Panc1 (cell line): ENCODE measurements at regions not wholly inside any gene's neighbourhood (a gene's known extent, or its start where the extent isn't known, plus 50 kb on each side); places are given as distances from the start of the nearest gene placed in this dataset.

Experiments
- ATAC-seq: fragments of 200-7000 bp; cut with Tn5 transposase; 2 replicates; pipeline ENCODE4 v1.9.1; 2020; ENCODE audit warnings: mild to moderate bottlenecking, moderate library complexity
- BruUV-seq: library from RNA; stranded (reverse); fragments of 400-500 nt; replicated peaks from 2 replicates; lab custom pipeline; 2021; lab: Mats Ljungman, UMichigan
- CTCF ChIA-PET: fragments of 300-600 bp; sonication (Branson Sonifier 250); formaldehyde crosslinking; loops from one replicate; lab custom pipeline; 2022; ENCODE audit warnings: antibody characterized with exemption; lab: Charles Lee
- POLR2A ChIA-PET: fragments of 300-600 bp; sonication (Branson Sonifier 250); formaldehyde crosslinking; loops from one replicate; lab custom pipeline; 2022; ENCODE audit warnings: antibody characterized with exemption; lab: Charles Lee
- DNase-seq: peaks from one replicate; pipeline ENCODE4 v3.0.0-alpha.2; 2010; ENCODE audit warnings: low read depth, low spot score
- H3K27ac ChIP-seq: 2 replicates; pipeline ENCODE4 v1.5.1; 2011; ENCODE audit warnings: mild to moderate bottlenecking, low read length, inconsistent platforms
- H3K27me3 ChIP-seq: fragments of 200-500 bp; sonication (Bioruptor generic); 2 replicates; pipeline ENCODE4 v1.6.0; 2014; ENCODE audit warnings: low read length, inconsistent platforms; ENCODE audit not compliant: control insufficient read depth, insufficient read depth
- H3K36me3 ChIP-seq: fragments of 200-500 bp; sonication (Bioruptor generic); 2 replicates; pipeline ENCODE4 v1.5.1; 2014; ENCODE audit warnings: inconsistent platforms, mild to moderate bottlenecking, low read length, moderate library complexity; ENCODE audit not compliant: control insufficient read depth, insufficient read depth
- H3K4me1 ChIP-seq: 2 replicates; pipeline ENCODE4 v1.5.1; 2011; ENCODE audit warnings: inconsistent platforms, mild to moderate bottlenecking, low read length, moderate library complexity; ENCODE audit not compliant: control insufficient read depth, insufficient read depth
- H3K4me3 ChIP-seq, 2 experiments: 2 replicates each; pipeline ENCODE4 v1.5.1; 2011 to 2012; ENCODE audit warnings: low read depth in 2 of 2, low read length in 2 of 2, mild to moderate bottlenecking in 2 of 2, inconsistent platforms in 1 of 2, moderate library complexity in 1 of 2
- H3K9me3 ChIP-seq: fragments of 200-500 bp; sonication (Bioruptor generic); 2 replicates; pipeline ENCODE4 v1.5.1; 2014; ENCODE audit warnings: low read depth, mild to moderate bottlenecking, inconsistent platforms, low read length, moderate library complexity; ENCODE audit not compliant: control insufficient read depth, insufficient read depth
- POLR2AphosphoS5 ChIP-seq: IDR thresholded peaks from 2 replicates; pipeline ENCODE4 v1.6.1; 2012; ENCODE audit warnings: mild to moderate bottlenecking, low read depth, low read length, moderate library complexity
- SIN3A ChIP-seq: IDR thresholded peaks from 2 replicates; pipeline ENCODE4 v1.6.1; 2012; ENCODE audit warnings: low read depth, mild to moderate bottlenecking, low read length, moderate library complexity, borderline replicate concordance; ENCODE audit not compliant: insufficient read depth
- TCF7L2 ChIP-seq: IDR thresholded peaks from 2 replicates; pipeline ENCODE4 v1.6.1; 2011; ENCODE audit warnings: mild to moderate bottlenecking, low read depth, low read length, inconsistent platforms
- in situ Hi-C: cut with HindIII; loops from 2 replicates; pipeline ENCODE4 v1.10.0; 2016; ENCODE audit warnings: low sequenced_read_pairs, low pct_unique_long_range_greater_than_20kb
- intact Hi-C: fragments of 100-400 bp; cut with micrococcal nuclease; formaldehyde crosslinking; loops from one replicate; pipeline ENCODE4 v1.10.0; 2022; ENCODE audit not compliant: unreplicated experiment
- TF ChIP-seq, protein P1 (sequence below): fragments of 450-650 bp; IDR thresholded peaks from 2 replicates; pipeline ENCODE4 v1.5.1; 2017; ENCODE audit warnings: mild to moderate bottlenecking
- TF ChIP-seq, protein P2 (sequence below), 2 experiments: IDR thresholded peaks; 2 replicates each; pipeline ENCODE4 v1.6.1; 2011 to 2012; ENCODE audit warnings: low read depth in 2 of 2, control low read depth in 1 of 2, low read length in 1 of 2, mild to moderate bottlenecking in 1 of 2, moderate library complexity in 1 of 2; ENCODE audit not compliant: insufficient read depth in 1 of 2

- no TSS peak for BruUV-seq
- Histone ChIP-seq H3K27ac (no peak overlapping the region), H3K4me3 (no peak overlapping the region), H3K36me3 (no peaks in the 10 kb centered on the region), H3K4me1 (no peaks in the 10 kb centered on the region), H3K9me3 (no peaks in the 10 kb centered on the region), H3K27me3 (no peaks in the 10 kb centered on the region)
- in situ Hi-C loops: no loop called here
- DNase-seq (no peak), ATAC-seq (no peak)
- POLR2A ChIA-PET: no interaction called here
- CTCF ChIA-PET: no interaction called here
- TF ChIP-seq, protein P1, sequence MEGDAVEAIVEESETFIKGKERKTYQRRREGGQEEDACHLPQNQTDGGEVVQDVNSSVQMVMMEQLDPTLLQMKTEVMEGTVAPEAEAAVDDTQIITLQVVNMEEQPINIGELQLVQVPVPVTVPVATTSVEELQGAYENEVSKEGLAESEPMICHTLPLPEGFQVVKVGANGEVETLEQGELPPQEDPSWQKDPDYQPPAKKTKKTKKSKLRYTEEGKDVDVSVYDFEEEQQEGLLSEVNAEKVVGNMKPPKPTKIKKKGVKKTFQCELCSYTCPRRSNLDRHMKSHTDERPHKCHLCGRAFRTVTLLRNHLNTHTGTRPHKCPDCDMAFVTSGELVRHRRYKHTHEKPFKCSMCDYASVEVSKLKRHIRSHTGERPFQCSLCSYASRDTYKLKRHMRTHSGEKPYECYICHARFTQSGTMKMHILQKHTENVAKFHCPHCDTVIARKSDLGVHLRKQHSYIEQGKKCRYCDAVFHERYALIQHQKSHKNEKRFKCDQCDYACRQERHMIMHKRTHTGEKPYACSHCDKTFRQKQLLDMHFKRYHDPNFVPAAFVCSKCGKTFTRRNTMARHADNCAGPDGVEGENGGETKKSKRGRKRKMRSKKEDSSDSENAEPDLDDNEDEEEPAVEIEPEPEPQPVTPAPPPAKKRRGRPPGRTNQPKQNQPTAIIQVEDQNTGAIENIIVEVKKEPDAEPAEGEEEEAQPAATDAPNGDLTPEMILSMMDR: no peak
- TF ChIP-seq SIN3A: no peak
- TF ChIP-seq, protein P2, sequence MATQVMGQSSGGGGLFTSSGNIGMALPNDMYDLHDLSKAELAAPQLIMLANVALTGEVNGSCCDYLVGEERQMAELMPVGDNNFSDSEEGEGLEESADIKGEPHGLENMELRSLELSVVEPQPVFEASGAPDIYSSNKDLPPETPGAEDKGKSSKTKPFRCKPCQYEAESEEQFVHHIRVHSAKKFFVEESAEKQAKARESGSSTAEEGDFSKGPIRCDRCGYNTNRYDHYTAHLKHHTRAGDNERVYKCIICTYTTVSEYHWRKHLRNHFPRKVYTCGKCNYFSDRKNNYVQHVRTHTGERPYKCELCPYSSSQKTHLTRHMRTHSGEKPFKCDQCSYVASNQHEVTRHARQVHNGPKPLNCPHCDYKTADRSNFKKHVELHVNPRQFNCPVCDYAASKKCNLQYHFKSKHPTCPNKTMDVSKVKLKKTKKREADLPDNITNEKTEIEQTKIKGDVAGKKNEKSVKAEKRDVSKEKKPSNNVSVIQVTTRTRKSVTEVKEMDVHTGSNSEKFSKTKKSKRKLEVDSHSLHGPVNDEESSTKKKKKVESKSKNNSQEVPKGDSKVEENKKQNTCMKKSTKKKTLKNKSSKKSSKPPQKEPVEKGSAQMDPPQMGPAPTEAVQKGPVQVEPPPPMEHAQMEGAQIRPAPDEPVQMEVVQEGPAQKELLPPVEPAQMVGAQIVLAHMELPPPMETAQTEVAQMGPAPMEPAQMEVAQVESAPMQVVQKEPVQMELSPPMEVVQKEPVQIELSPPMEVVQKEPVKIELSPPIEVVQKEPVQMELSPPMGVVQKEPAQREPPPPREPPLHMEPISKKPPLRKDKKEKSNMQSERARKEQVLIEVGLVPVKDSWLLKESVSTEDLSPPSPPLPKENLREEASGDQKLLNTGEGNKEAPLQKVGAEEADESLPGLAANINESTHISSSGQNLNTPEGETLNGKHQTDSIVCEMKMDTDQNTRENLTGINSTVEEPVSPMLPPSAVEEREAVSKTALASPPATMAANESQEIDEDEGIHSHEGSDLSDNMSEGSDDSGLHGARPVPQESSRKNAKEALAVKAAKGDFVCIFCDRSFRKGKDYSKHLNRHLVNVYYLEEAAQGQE (IDR thresholded peaks at IDR 0.05; ENCODE audit: insufficient read depth in 1 of 2, low read depth in 2 of 2, low read length in 1 of 2): no peak
- no peak for TF ChIP-seq TCF7L2
- TF ChIP-seq POLR2AphosphoS5: no peak
- intact Hi-C loops: no loop called here
Observed at GRCh38 chr5:121744577-121744976, 107.1 kb upstream of the FTMT start.

- no peaks in the 10 kb centered on the region for H3K9me3 ChIP-seq
- ATAC-seq (no peak), DNase-seq (no peak)
- in situ Hi-C loops (no loop called here), intact Hi-C loops (no loop called here)
- BruUV-seq: no TSS peak
- ChIA-PET POLR2A (no interaction called here), CTCF (no interaction called here)
- H3K36me3 ChIP-seq: no peaks in the 10 kb centered on the region
- TF ChIP-seq, protein P1: no peak
- TF ChIP-seq, protein P2 (IDR thresholded peaks at IDR 0.05; ENCODE audit: insufficient read depth in 1 of 2, low read depth in 2 of 2, low read length in 1 of 2): no peak
- TF ChIP-seq TCF7L2 (no peak), POLR2AphosphoS5 (no peak), SIN3A (no peak)
- no peaks in the 10 kb centered on the region for H3K4me1 ChIP-seq
- no peak overlapping the region for H3K4me3 ChIP-seq
- no peak overlapping the region for H3K27ac ChIP-seq
- no peaks in the 10 kb centered on the region for H3K27me3 ChIP-seq
Observed at GRCh38 chr5:121745407-121745806, 106.3 kb upstream of the FTMT start.
